ENCODE measurements at regions not wholly inside any gene's neighbourhood (a gene's known extent, or its start where the extent isn't known, plus 50 kb on each side); places are given as distances from the start of the nearest gene placed in this dataset.
"Not testable (repeated sequence)": the region's sequence is repeated elsewhere in the genome, so short reads cannot be mapped to it uniquely, and the experiment has no call there.

GRCh38 chr3:71925511-71926261 is 140.7 kb upstream of the PROK2 start:
- DNase-seq, result not testable (repeated sequence)

GRCh38 chr3:71924721-71925120 is 139.8 kb upstream of the PROK2 start:
- DNase-seq, result no peak

- DNase-seq, result no peak
Observed at GRCh38 chr3:71921036-71921435, 136.1 kb upstream of the PROK2 start.

- no peak for DNase-seq
Observed at GRCh38 chr3:71919572-71919971, 134.6 kb upstream of the PROK2 start.

GRCh38 chr3:71917545-71917944 is 132.6 kb upstream of the PROK2 start:
- DNase-seq, result no peak

GRCh38 chr3:71916747-71917369 is 131.9 kb upstream of the PROK2 start:
- no peak for DNase-seq

GRCh38 chr3:71912839-71913495 is 128.0 kb upstream of the PROK2 start:
- no peak for DNase-seq

GRCh38 chr3:71910108-71910507 is 125.2 kb upstream of the PROK2 start:
- DNase-seq, result no peak

- DNase-seq, result no peak
Observed at GRCh38 chr3:71907996-71908395, 123.0 kb upstream of the PROK2 start.

GRCh38 chr3:71906976-71907375 is 122.0 kb upstream of the PROK2 start:
- DNase-seq, result no peak

- DNase-seq, result no peak
Observed at GRCh38 chr3:71905426-71905825, 120.5 kb upstream of the PROK2 start.

GRCh38 chr3:71903936-71904335 is 119.0 kb upstream of the PROK2 start:
- DNase-seq, result no peak

GRCh38 chr3:71903112-71903495 is 118.2 kb upstream of the PROK2 start:
- no peak for DNase-seq

- DNase-seq, result no peak
Observed at GRCh38 chr3:71902258-71903111, 117.5 kb upstream of the PROK2 start.

GRCh38 chr3:71901645-71902044 is 116.7 kb upstream of the PROK2 start:
- DNase-seq, result no peak

- no peak for DNase-seq
Observed at GRCh38 chr3:71900057-71900456, 115.1 kb upstream of the PROK2 start.

- no peak for DNase-seq
Observed at GRCh38 chr3:71896751-71897150, 111.8 kb upstream of the PROK2 start.

- DNase-seq, result no peak
Observed at GRCh38 chr3:71893702-71894479, 108.9 kb upstream of the PROK2 start.

GRCh38 chr3:71893122-71893521 is 108.2 kb upstream of the PROK2 start:
- DNase-seq, result no peak

- no peak for DNase-seq
Observed at GRCh38 chr3:71891483-71891882, 106.5 kb upstream of the PROK2 start.

- no peak for DNase-seq
Observed at GRCh38 chr3:71890356-71890931, 105.5 kb upstream of the PROK2 start.

- DNase-seq, result no peak
Observed at GRCh38 chr3:71887256-71887655, 102.3 kb upstream of the PROK2 start.
